ENCODE measurements at regions not wholly inside any gene's neighbourhood (a gene's known extent, or its start where the extent isn't known, plus 50 kb on each side); places are given as distances from the start of the nearest gene placed in this dataset.

- Mint-ChIP-seq H3K36me3 (ENCODE audit: insufficient read depth, unreplicated experiment) (no peaks in the 10 kb centered on the region), H3K4me1 (ENCODE audit: insufficient read depth, unreplicated experiment) (no peaks in the 10 kb centered on the region), H3K27me3 (ENCODE audit: insufficient read depth, unreplicated experiment) (peaks cover 51% of the 10 kb centered on the region), H3K27ac (ENCODE audit: low read depth, unreplicated experiment) (no peak overlapping the region), H3K4me3 (ENCODE audit: unreplicated experiment) (no peak overlapping the region), H3K9me3 (ENCODE audit: unreplicated experiment) (no peaks in the 10 kb centered on the region)
- TF ChIP-seq CTCF (IDR thresholded peaks at IDR 0.05; ENCODE audit: unreplicated experiment): no peak
- ChIA-PET CTCF (no interaction called here), POLR2A (no interaction called here)
- no peak for DNase-seq (ENCODE audit: unreplicated experiment)
- intact Hi-C loops (cut with micrococcal nuclease): no loop called here
- BruUV-seq (replicated peaks): no TSS peak
Measured at GRCh38 chr6:95071464-95071863, 505.9 kb upstream of the MANEA start.

- DNase-seq (ENCODE audit: unreplicated experiment): no peak
- TF ChIP-seq CTCF (IDR thresholded peaks at IDR 0.05; ENCODE audit: unreplicated experiment): no peak
- no peaks in the 10 kb centered on the region for H3K4me1 Mint-ChIP-seq (ENCODE audit: insufficient read depth, unreplicated experiment)
- ChIA-PET CTCF (no interaction called here), POLR2A (no interaction called here)
- peaks cover 73% of the 10 kb centered on the region for H3K27me3 Mint-ChIP-seq (ENCODE audit: insufficient read depth, unreplicated experiment)
- no peak overlapping the region for H3K27ac Mint-ChIP-seq (ENCODE audit: low read depth, unreplicated experiment)
- no peak overlapping the region for H3K4me3 Mint-ChIP-seq (ENCODE audit: unreplicated experiment)
- intact Hi-C loops (cut with micrococcal nuclease): no loop called here
- H3K9me3 Mint-ChIP-seq (ENCODE audit: unreplicated experiment): no peaks in the 10 kb centered on the region
- no TSS peak for BruUV-seq (replicated peaks)
- no peaks in the 10 kb centered on the region for H3K36me3 Mint-ChIP-seq (ENCODE audit: insufficient read depth, unreplicated experiment)
Measured at GRCh38 chr6:95078457-95078856, 498.9 kb upstream of the MANEA start.

GRCh38 chr6:95081231-95081630, 496.1 kb upstream of the MANEA start:
- Mint-ChIP-seq H3K36me3 (ENCODE audit: insufficient read depth, unreplicated experiment) (no peaks in the 10 kb centered on the region), H3K27ac (ENCODE audit: low read depth, unreplicated experiment) (no peak overlapping the region), H3K4me1 (ENCODE audit: insufficient read depth, unreplicated experiment) (no peaks in the 10 kb centered on the region), H3K27me3 (ENCODE audit: insufficient read depth, unreplicated experiment) (peaks cover 45% of the 10 kb centered on the region), H3K9me3 (ENCODE audit: unreplicated experiment) (no peaks in the 10 kb centered on the region), H3K4me3 (ENCODE audit: unreplicated experiment) (no peak overlapping the region)
- intact Hi-C loops (cut with micrococcal nuclease): no loop called here
- TF ChIP-seq CTCF (IDR thresholded peaks at IDR 0.05; ENCODE audit: unreplicated experiment): no peak
- POLR2A ChIA-PET: no interaction called here
- no peak for DNase-seq (ENCODE audit: unreplicated experiment)
- no TSS peak for BruUV-seq (replicated peaks)
- CTCF ChIA-PET: interaction anchor here (0.6 kb wide), 1 partner anchor 1546 kb away, joined by 3 read pairs; no protein-coding TSS in a partner anchor

GRCh38 chr6:95081949-95082348, 495.4 kb upstream of the MANEA start:
- TF ChIP-seq CTCF (IDR thresholded peaks at IDR 0.05; ENCODE audit: unreplicated experiment): no peak
- Mint-ChIP-seq H3K27ac (ENCODE audit: low read depth, unreplicated experiment) (no peak overlapping the region), H3K9me3 (ENCODE audit: unreplicated experiment) (no peaks in the 10 kb centered on the region), H3K36me3 (ENCODE audit: insufficient read depth, unreplicated experiment) (no peaks in the 10 kb centered on the region), H3K27me3 (ENCODE audit: insufficient read depth, unreplicated experiment) (peaks cover 44% of the 10 kb centered on the region), H3K4me1 (ENCODE audit: insufficient read depth, unreplicated experiment) (peaks cover under 1% of the 10 kb centered on the region), H3K4me3 (ENCODE audit: unreplicated experiment) (no peak overlapping the region)
- intact Hi-C loops (cut with micrococcal nuclease): no loop called here
- BruUV-seq (replicated peaks): no TSS peak
- DNase-seq (ENCODE audit: unreplicated experiment): no peak
- POLR2A ChIA-PET: no interaction called here
- CTCF ChIA-PET: no interaction called here
